SU-DHL-6 (cell line): ENCODE measurements at regions not wholly inside any gene's neighbourhood (a gene's known extent, or its start where the extent isn't known, plus 50 kb on each side); places are given as distances from the start of the nearest gene placed in this dataset.

ENCODE experiments used
- H2AFZ ChIP-seq: fragments of 200-600 bp; sonication (generic); 2 replicates; pipeline ENCODE4 v1.6.1; 2014; ENCODE audit warnings: low read depth, mild to moderate bottlenecking, moderate library complexity, mixed read lengths, antibody characterized with exemption, low read length; ENCODE audit not compliant: severe bottlenecking
- H3F3A ChIP-seq: fragments of 200-600 bp; shearing (Covaris generic); 2 replicates; pipeline ENCODE4 v1.6.0; 2016; ENCODE audit warnings: antibody characterized with exemption, mild to moderate bottlenecking; ENCODE audit not compliant: insufficient read depth
- H3K27ac ChIP-seq: fragments of 200-600 bp; sonication (generic); 2 replicates; pipeline ENCODE4 v1.5.1; 2016; ENCODE audit warnings: low read depth, mild to moderate bottlenecking, low read length, moderate library complexity, mixed read lengths
- H3K27me3 ChIP-seq: fragments of 200-600 bp; sonication (generic), shearing (Covaris generic); 2 replicates; pipeline ENCODE4 v1.6.0; 2014; ENCODE audit warnings: mild to moderate bottlenecking, low read length
- H3K36me3 ChIP-seq: fragments of 200-600 bp; sonication (generic); 2 replicates; pipeline ENCODE4 v1.6.1; 2014; ENCODE audit warnings: mild to moderate bottlenecking, low read length, mixed read lengths
- H3K4me2 ChIP-seq: fragments of 300-600, 200-600 bp; shearing (Covaris generic), sonication (generic); 2 replicates; pipeline ENCODE4 v1.6.0; 2014; ENCODE audit warnings: low read length, low read depth, mild to moderate bottlenecking; ENCODE audit not compliant: poor library complexity, severe bottlenecking
- H3K4me3 ChIP-seq: fragments of 200-600 bp; sonication (generic); 2 replicates; pipeline ENCODE4 v1.5.1; 2014; ENCODE audit warnings: antibody characterized with exemption, low read length, mild to moderate bottlenecking, mixed read lengths; ENCODE audit not compliant: insufficient read depth, poor library complexity, severe bottlenecking
- H3K79me2 ChIP-seq: fragments of 200-600 bp; sonication (generic); 2 replicates; pipeline ENCODE4 v1.6.1; 2014; ENCODE audit warnings: mild to moderate bottlenecking, low read length, moderate library complexity; ENCODE audit not compliant: insufficient read depth
- H3K9ac ChIP-seq: fragments of 200-600 bp; sonication (generic); 2 replicates; pipeline ENCODE4 v1.7.0; 2014; ENCODE audit warnings: mild to moderate bottlenecking, low read length
- H3K9me2 ChIP-seq: fragments of 200-600 bp; sonication (generic); replicated peaks from 2 replicates; pipeline ENCODE4 v1.6.1; 2014; ENCODE audit warnings: low read length; ENCODE audit not compliant: insufficient read depth
- H3K9me3 ChIP-seq: fragments of 200-600 bp; sonication (generic); 2 replicates; pipeline ENCODE4 v1.6.1; 2014; ENCODE audit warnings: low read length, mixed read lengths; ENCODE audit not compliant: insufficient read depth
- H4K20me1 ChIP-seq: fragments of 200-600 bp; sonication (generic); 2 replicates; pipeline ENCODE4 v1.6.1; 2014; ENCODE audit warnings: low read depth, mild to moderate bottlenecking, antibody characterized with exemption, low read length, moderate library complexity, mixed read lengths
- EZH2phosphoT487 ChIP-seq: fragments of 200-600 bp; sonication (generic), shearing (Covaris generic); conservative IDR thresholded peaks from 2 replicates; pipeline ENCODE4 v1.6.1; 2018; ENCODE audit warnings: mild to moderate bottlenecking, antibody characterized with exemption, low read length, moderate library complexity, mixed read lengths
- TF ChIP-seq, protein P1 (sequence below): fragments of 200-600 bp; sonication (generic); IDR thresholded peaks from one replicate; pipeline ENCODE4 v1.5.1; 2017; ENCODE audit warnings: antibody characterized with exemption, mild to moderate bottlenecking, low read length, moderate library complexity; ENCODE audit not compliant: insufficient read depth, poor library complexity, severe bottlenecking

DNA sequence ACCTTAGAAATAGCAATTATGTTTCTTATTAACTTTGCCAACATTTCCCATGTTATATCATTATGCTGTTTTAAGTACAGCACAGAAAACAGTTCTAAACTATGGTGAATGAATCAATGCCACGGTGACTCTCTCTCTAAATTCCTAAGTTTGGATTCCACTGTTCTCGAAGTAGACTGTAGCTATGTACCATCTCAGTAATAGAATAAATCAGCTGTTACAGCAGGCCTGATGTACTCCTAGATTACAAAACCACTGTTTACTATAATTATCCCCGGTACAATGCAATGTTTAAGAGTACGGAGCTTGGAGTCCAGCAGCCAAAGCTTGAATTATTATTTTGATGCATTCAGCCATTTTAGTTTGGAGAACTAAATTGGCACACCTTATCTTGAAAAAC, 476.3 kb upstream of the SLITRK1 start:
- Histone ChIP-seq H3K9me2 (no peaks in the 10 kb centered on the region), H3K79me2 (no peaks in the 10 kb centered on the region), H3K27me3 (no peaks in the 10 kb centered on the region), H3K4me3 (no peak overlapping the region), H3K9me3 (no peaks in the 10 kb centered on the region), H2AFZ (no peak overlapping the region), H3K36me3 (no peaks in the 10 kb centered on the region), H3K4me2 (no peak overlapping the region), H3F3A (no peaks in the 10 kb centered on the region), H3K9ac (no peak overlapping the region), H4K20me1 (no peaks in the 10 kb centered on the region), H3K27ac (no peak overlapping the region)
- no peak for TF ChIP-seq EZH2phosphoT487
- TF ChIP-seq, protein P1, sequence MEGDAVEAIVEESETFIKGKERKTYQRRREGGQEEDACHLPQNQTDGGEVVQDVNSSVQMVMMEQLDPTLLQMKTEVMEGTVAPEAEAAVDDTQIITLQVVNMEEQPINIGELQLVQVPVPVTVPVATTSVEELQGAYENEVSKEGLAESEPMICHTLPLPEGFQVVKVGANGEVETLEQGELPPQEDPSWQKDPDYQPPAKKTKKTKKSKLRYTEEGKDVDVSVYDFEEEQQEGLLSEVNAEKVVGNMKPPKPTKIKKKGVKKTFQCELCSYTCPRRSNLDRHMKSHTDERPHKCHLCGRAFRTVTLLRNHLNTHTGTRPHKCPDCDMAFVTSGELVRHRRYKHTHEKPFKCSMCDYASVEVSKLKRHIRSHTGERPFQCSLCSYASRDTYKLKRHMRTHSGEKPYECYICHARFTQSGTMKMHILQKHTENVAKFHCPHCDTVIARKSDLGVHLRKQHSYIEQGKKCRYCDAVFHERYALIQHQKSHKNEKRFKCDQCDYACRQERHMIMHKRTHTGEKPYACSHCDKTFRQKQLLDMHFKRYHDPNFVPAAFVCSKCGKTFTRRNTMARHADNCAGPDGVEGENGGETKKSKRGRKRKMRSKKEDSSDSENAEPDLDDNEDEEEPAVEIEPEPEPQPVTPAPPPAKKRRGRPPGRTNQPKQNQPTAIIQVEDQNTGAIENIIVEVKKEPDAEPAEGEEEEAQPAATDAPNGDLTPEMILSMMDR = no peak

DNA sequence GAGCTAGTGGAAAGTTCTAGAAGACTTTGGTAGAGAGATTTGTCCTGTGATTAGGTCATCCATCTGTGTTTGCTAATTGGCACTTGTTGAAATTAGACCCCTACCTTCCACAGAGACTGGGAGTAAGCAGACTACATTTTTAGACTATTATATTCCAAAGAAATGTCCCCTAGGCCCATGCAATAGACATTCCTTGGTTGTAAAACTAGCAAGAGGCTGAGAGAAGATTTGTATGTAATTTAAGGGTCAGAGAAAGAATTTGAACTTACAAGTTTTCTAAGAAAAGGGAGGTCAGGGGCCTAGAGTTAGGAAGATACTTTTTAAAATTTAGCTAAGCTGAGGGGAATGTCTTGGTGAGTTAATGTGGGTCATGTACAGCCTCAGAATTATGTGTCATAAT, 470.7 kb upstream of the SLITRK1 start:
- TF ChIP-seq EZH2phosphoT487 = no peak
- TF ChIP-seq, protein P1 = no peak
- H3K9me3 ChIP-seq = no peaks in the 10 kb centered on the region
- H3K4me3 ChIP-seq = no peak overlapping the region
- no peaks in the 10 kb centered on the region for H3K36me3 ChIP-seq
- H4K20me1 ChIP-seq = no peaks in the 10 kb centered on the region
- H3K4me2 ChIP-seq = no peak overlapping the region
- H3K27me3 ChIP-seq = no peaks in the 10 kb centered on the region
- H3K9me2 ChIP-seq = no peaks in the 10 kb centered on the region
- no peak overlapping the region for H3K9ac ChIP-seq
- H2AFZ ChIP-seq = no peak overlapping the region
- H3F3A ChIP-seq = no peaks in the 10 kb centered on the region
- no peaks in the 10 kb centered on the region for H3K79me2 ChIP-seq
- H3K27ac ChIP-seq = no peak overlapping the region

DNA sequence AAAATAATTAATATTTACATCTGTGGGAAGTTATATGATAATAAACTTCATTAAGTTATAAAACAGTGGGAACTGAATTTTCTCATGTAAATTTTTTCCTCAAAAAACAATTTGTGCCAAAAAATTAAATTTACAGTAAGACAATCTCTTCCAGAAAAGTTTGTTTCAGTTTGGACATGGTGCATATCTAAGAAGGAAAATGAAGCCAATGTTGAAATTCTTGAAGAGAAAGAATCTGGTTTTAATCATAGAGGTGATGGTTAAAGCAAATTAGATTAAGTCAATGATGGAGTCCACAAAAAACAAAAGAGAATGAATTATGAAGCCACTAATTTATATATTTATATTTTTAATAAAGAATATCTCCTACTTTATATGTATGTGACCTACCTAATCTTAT, 457.2 kb upstream of the SLITRK1 start:
- no peaks in the 10 kb centered on the region for H3K36me3 ChIP-seq
- no peaks in the 10 kb centered on the region for H3F3A ChIP-seq
- H3K9me3 ChIP-seq = no peaks in the 10 kb centered on the region
- no peaks in the 10 kb centered on the region for H3K79me2 ChIP-seq
- H3K27me3 ChIP-seq = no peaks in the 10 kb centered on the region
- TF ChIP-seq, protein P1 = no peak
- TF ChIP-seq EZH2phosphoT487 = no peak
- no peak overlapping the region for H2AFZ ChIP-seq
- no peaks in the 10 kb centered on the region for H3K9me2 ChIP-seq
- no peak overlapping the region for H3K9ac ChIP-seq
- H3K4me2 ChIP-seq = no peak overlapping the region
- no peak overlapping the region for H3K4me3 ChIP-seq
- no peak overlapping the region for H3K27ac ChIP-seq
- H4K20me1 ChIP-seq = no peaks in the 10 kb centered on the region

DNA sequence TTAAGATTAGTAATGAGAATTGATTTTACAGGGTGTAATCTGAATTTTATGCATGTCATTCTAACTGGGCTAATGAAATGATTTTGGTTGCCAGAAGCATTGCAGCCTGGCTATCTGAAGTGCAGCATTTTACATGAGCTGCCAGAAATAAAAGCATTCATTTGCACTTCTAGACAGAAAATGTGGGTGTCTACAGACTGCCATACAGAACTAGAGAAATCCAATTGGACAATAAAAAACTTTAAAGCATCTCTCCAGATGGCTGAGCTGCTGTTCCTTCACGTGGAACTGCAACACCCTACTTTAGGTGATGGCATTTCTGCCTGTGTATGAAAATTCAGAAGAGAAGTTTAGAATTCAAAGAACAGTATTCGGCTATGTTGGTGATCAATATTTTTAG, 450.1 kb upstream of the SLITRK1 start:
- no peaks in the 10 kb centered on the region for H4K20me1 ChIP-seq
- no peaks in the 10 kb centered on the region for H3K79me2 ChIP-seq
- H3K27ac ChIP-seq = no peak overlapping the region
- H3K9me2 ChIP-seq = no peaks in the 10 kb centered on the region; the same call in 1 of the 2 replicates
- no peaks in the 10 kb centered on the region for H3K9me3 ChIP-seq
- no peaks in the 10 kb centered on the region for H3K27me3 ChIP-seq
- no peak overlapping the region for H3K4me3 ChIP-seq
- H3K4me2 ChIP-seq = no peak overlapping the region
- H3K36me3 ChIP-seq = no peaks in the 10 kb centered on the region
- TF ChIP-seq, protein P1 = no peak
- no peak for TF ChIP-seq EZH2phosphoT487
- no peaks in the 10 kb centered on the region for H3F3A ChIP-seq
- no peak overlapping the region for H3K9ac ChIP-seq
- no peak overlapping the region for H2AFZ ChIP-seq
